DOHH2 (cell line): ENCODE measurements at regions not wholly inside any gene's neighbourhood (a gene's known extent, or its start where the extent isn't known, plus 50 kb on each side); places are given as distances from the start of the nearest gene placed in this dataset.

Experiments used
- H3F3A ChIP-seq: fragments of 200-600 bp; sonication (generic), shearing (Covaris generic); 2 replicates; pipeline ENCODE4 v1.6.0; 2016; ENCODE audit warnings: antibody characterized with exemption, mild to moderate bottlenecking; ENCODE audit not compliant: control insufficient read depth, insufficient read depth
- H3K27ac ChIP-seq: fragments of 200-600 bp; sonication (generic); 2 replicates; pipeline ENCODE4 v1.5.1; 2014; ENCODE audit warnings: low read depth, mild to moderate bottlenecking, low read length, moderate library complexity
- H3K27me3 ChIP-seq: fragments of 200-600 bp; sonication (generic); 2 replicates; pipeline ENCODE4 v1.6.1; 2014; ENCODE audit warnings: mild to moderate bottlenecking, low read length, mixed read lengths; ENCODE audit not compliant: control insufficient read depth
- H3K36me3 ChIP-seq: fragments of 200-600 bp; sonication (generic); 2 replicates; pipeline ENCODE4 v1.6.1; 2014; ENCODE audit warnings: mild to moderate bottlenecking, low read length, moderate library complexity, mixed read lengths; ENCODE audit not compliant: control insufficient read depth
- H3K4me1 ChIP-seq: fragments of 200-600 bp; sonication (generic); 2 replicates; pipeline ENCODE4 v1.6.1; 2014; ENCODE audit warnings: mild to moderate bottlenecking, low read length, mixed read lengths; ENCODE audit not compliant: control insufficient read depth
- H3K4me2 ChIP-seq: fragments of 200-600 bp; sonication (generic); 2 replicates; pipeline ENCODE4 v1.6.0; 2014; ENCODE audit warnings: mild to moderate bottlenecking, low read length, moderate library complexity
- H3K4me3 ChIP-seq: fragments of 200-600 bp; sonication (generic); 2 replicates; pipeline ENCODE4 v1.5.1; 2014; ENCODE audit warnings: mild to moderate bottlenecking, low read length, mixed read lengths
- H3K79me2 ChIP-seq: fragments of 200-600 bp; sonication (generic); 2 replicates; pipeline ENCODE4 v1.6.1; 2014; ENCODE audit warnings: mild to moderate bottlenecking, low read length, mixed read lengths; ENCODE audit not compliant: control insufficient read depth
- H3K9me2 ChIP-seq: fragments of 200-600 bp; sonication (generic); replicated peaks from 2 replicates; pipeline ENCODE4 v1.6.1; 2014; ENCODE audit warnings: mild to moderate bottlenecking, low read length, mixed read lengths; ENCODE audit not compliant: control insufficient read depth
- H3K9me3 ChIP-seq: fragments of 200-600 bp; sonication (generic); 2 replicates; pipeline ENCODE4 v1.6.1; 2014; ENCODE audit warnings: antibody characterized with exemption, low read length, mixed read lengths; ENCODE audit not compliant: control insufficient read depth, insufficient read depth
- H4K20me1 ChIP-seq: fragments of 200-600 bp; sonication (generic); 2 replicates; pipeline ENCODE4 v1.6.0; 2014; ENCODE audit warnings: low read depth, mild to moderate bottlenecking, antibody characterized with exemption, low read length, moderate library complexity; ENCODE audit not compliant: control insufficient read depth, insufficient read depth
- EZH2phosphoT487 ChIP-seq: fragments of 200-600 bp; sonication (generic); IDR thresholded peaks from 2 replicates; pipeline ENCODE4 v1.6.1; 2017; ENCODE audit warnings: borderline replicate concordance, mild to moderate bottlenecking, antibody characterized with exemption, low read length, moderate library complexity, mixed read lengths
- TF ChIP-seq, protein P1 (sequence below): fragments of 200-600 bp; sonication (generic); IDR thresholded peaks from one replicate; pipeline ENCODE4 v1.5.1; 2014; ENCODE audit warnings: antibody characterized with exemption, mild to moderate bottlenecking, low read depth, low read length; ENCODE audit not compliant: poor library complexity, severe bottlenecking

- no peaks in the 10 kb centered on the region for H3K36me3 ChIP-seq
- no peaks in the 10 kb centered on the region for H3K4me1 ChIP-seq
- H3K4me2 ChIP-seq, result no peak overlapping the region
- no peak overlapping the region for H3K27ac ChIP-seq
- H3F3A ChIP-seq, result no peaks in the 10 kb centered on the region
- no peaks in the 10 kb centered on the region for H3K27me3 ChIP-seq
- H4K20me1 ChIP-seq, result no peaks in the 10 kb centered on the region
- H3K9me3 ChIP-seq, result no peaks in the 10 kb centered on the region
- no peaks in the 10 kb centered on the region for H3K9me2 ChIP-seq
- H3K79me2 ChIP-seq, result no peaks in the 10 kb centered on the region
- H3K4me3 ChIP-seq, result no peak overlapping the region
- TF ChIP-seq, protein P1, sequence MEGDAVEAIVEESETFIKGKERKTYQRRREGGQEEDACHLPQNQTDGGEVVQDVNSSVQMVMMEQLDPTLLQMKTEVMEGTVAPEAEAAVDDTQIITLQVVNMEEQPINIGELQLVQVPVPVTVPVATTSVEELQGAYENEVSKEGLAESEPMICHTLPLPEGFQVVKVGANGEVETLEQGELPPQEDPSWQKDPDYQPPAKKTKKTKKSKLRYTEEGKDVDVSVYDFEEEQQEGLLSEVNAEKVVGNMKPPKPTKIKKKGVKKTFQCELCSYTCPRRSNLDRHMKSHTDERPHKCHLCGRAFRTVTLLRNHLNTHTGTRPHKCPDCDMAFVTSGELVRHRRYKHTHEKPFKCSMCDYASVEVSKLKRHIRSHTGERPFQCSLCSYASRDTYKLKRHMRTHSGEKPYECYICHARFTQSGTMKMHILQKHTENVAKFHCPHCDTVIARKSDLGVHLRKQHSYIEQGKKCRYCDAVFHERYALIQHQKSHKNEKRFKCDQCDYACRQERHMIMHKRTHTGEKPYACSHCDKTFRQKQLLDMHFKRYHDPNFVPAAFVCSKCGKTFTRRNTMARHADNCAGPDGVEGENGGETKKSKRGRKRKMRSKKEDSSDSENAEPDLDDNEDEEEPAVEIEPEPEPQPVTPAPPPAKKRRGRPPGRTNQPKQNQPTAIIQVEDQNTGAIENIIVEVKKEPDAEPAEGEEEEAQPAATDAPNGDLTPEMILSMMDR, result no peak
- TF ChIP-seq EZH2phosphoT487, result no peak
Observed at GRCh38 chr4:100070868-100071267, 119.4 kb downstream of the DDIT4L start.

- Histone ChIP-seq H3K4me1 (no peaks in the 10 kb centered on the region), H3K79me2 (no peaks in the 10 kb centered on the region), H3K27ac (no peak overlapping the region), H4K20me1 (no peaks in the 10 kb centered on the region), H3K36me3 (no peaks in the 10 kb centered on the region), H3K9me3 (no peaks in the 10 kb centered on the region), H3K4me3 (no peak overlapping the region), H3K27me3 (no peaks in the 10 kb centered on the region), H3F3A (no peaks in the 10 kb centered on the region), H3K4me2 (no peak overlapping the region), H3K9me2 (no peaks in the 10 kb centered on the region)
- no peak for TF ChIP-seq EZH2phosphoT487
- TF ChIP-seq, protein P1, result no peak
Observed at GRCh38 chr4:100069207-100069606, 119.1 kb upstream of the H2AZ1 start.

DNA sequence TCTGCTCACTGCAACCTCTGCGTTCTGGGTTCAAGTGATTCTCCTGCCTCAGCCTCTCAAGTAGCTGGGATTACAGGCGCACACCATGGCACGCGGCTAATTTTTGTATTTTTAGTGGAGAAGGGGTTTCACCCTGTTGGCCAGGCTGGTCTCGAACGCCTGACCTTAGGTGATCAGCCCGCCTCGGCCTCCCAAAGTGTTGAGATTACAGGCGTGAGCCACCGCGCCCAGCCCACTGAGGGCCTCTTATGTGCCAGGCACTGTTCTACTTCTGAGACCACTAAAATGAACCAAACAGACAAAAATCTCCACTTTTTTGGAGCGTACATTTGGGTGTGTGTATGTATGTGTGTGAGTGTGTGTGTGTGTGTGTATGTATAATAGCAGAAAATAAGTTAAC lies 117.2 kb upstream of the H2AZ1 start:
- Histone ChIP-seq H3K4me2 (no peak overlapping the region), H4K20me1 (no peaks in the 10 kb centered on the region), H3K27me3 (no peaks in the 10 kb centered on the region), H3K4me3 (no peak overlapping the region), H3K4me1 (no peaks in the 10 kb centered on the region), H3K36me3 (no peaks in the 10 kb centered on the region), H3K27ac (no peak overlapping the region), H3F3A (no peaks in the 10 kb centered on the region), H3K79me2 (no peaks in the 10 kb centered on the region), H3K9me3 (no peaks in the 10 kb centered on the region), H3K9me2 (no peaks in the 10 kb centered on the region)
- TF ChIP-seq EZH2phosphoT487, result no peak
- TF ChIP-seq, protein P1, result no peak

DNA sequence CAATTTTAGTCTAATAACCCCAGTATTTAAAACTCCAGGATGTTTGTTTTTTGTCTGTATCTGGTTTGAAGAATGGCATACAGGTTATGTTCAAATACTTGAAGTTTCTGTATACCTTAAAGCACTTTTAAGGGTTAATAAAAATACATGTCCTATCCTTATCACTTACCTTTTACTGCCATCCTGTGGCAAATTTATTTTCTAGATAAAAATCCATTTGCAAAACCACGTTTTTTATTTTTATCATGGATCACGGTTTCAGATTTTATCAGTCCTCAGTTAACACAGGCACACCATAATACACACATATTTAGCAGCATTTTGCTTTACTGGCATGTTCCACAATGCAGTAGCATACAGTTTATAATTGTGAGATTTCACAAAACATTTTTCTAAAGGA lies 113.3 kb upstream of the H2AZ1 start:
- H3K27me3 ChIP-seq, result peaks cover 7% of the 10 kb centered on the region
- no peaks in the 10 kb centered on the region for H3K36me3 ChIP-seq
- H3K4me1 ChIP-seq, result no peaks in the 10 kb centered on the region
- H3K27ac ChIP-seq, result no peak overlapping the region
- TF ChIP-seq, protein P1, result no peak
- no peak for TF ChIP-seq EZH2phosphoT487
- no peaks in the 10 kb centered on the region for H4K20me1 ChIP-seq
- H3F3A ChIP-seq, result no peaks in the 10 kb centered on the region
- H3K9me3 ChIP-seq, result no peaks in the 10 kb centered on the region
- no peaks in the 10 kb centered on the region for H3K79me2 ChIP-seq
- H3K4me3 ChIP-seq, result no peak overlapping the region
- H3K9me2 ChIP-seq, result no peaks in the 10 kb centered on the region
- H3K4me2 ChIP-seq, result no peak overlapping the region
